Heart left ventricle (tissue), 13 donors: ENCODE measurements at regions not wholly inside any gene's neighbourhood (a gene's known extent, or its start where the extent isn't known, plus 50 kb on each side); places are given as distances from the start of the nearest gene placed in this dataset.

Experiments
- CTCF ChIP-seq, 12 donors: fragments of 200-600 bp; sonication (generic) in 4 of 12; IDR thresholded peaks; one replicate each; pipeline versions ENCODE4 v1.5.0 to v1.8.0; 2018 to 2022; ENCODE audit warnings: antibody characterized with exemption in 12 of 12, mild to moderate bottlenecking in 5 of 12
- POLR2A ChIP-seq, 2 donors: fragments of 450-650 bp; IDR thresholded peaks; one replicate each; pipeline ENCODE4 v1.6.1; 2017; ENCODE audit warnings: antibody characterized with exemption in 2 of 2, mild to moderate bottlenecking in 2 of 2, moderate library complexity in 2 of 2
- donor health status: ischemic (EF 13 %, LVEDD 7.1; RV severe dilation, severe dysfunction).
- donor health status: DM: no; HTN: yes; CAD: no.
- donor health status: DM: no; HTN: no; CAD: no.
- donor health status: ischemic (EF 25% LVEDD 6.9; RV normal size, moderate dysfunction).
- donor health status: ischemic (EF 25% LVEDD 5.7; RV mildly dilated, moderate dysfunction).
- donor health status: ischemic (EF 35%, LVEDD 5.7; RV mildly dilated, moderate dysfunction).
- donor health status: nonischemic (EF 11% LVEDD 7.7; RV severe dilation, severe dysfunction).
- donor health status: DM: yes; HTN: yes; CAD: no.
- donor health status: PGD.
- donor health status: ischemic (EF 29% LVEDD 5.4; RV normal size, mild dysfunction).
- donor health status: nonischemic (EF 23%, LVEDD 6.1; RV moderate dilation, normal function).

GRCh38 chr21:23455676-23456075, 2151.6 kb downstream of the MRPL39 start:
- no peak for TF ChIP-seq CTCF (IDR thresholded peaks at IDR 0.05)
- TF ChIP-seq POLR2A (IDR thresholded peaks at IDR 0.05): no peak
